GM21360 (cell line): ENCODE measurements at regions not wholly inside any gene's neighbourhood (a gene's known extent, or its start where the extent isn't known, plus 50 kb on each side); places are given as distances from the start of the nearest gene placed in this dataset.

Experiments
- ATAC-seq: cut with Tn5 transposase; IDR thresholded peaks from one replicate; pipeline ENCODE4 v1.9.1; 2021; ENCODE audit warnings: mild to moderate bottlenecking, moderate library complexity; ENCODE audit not compliant: unreplicated experiment

DNA sequence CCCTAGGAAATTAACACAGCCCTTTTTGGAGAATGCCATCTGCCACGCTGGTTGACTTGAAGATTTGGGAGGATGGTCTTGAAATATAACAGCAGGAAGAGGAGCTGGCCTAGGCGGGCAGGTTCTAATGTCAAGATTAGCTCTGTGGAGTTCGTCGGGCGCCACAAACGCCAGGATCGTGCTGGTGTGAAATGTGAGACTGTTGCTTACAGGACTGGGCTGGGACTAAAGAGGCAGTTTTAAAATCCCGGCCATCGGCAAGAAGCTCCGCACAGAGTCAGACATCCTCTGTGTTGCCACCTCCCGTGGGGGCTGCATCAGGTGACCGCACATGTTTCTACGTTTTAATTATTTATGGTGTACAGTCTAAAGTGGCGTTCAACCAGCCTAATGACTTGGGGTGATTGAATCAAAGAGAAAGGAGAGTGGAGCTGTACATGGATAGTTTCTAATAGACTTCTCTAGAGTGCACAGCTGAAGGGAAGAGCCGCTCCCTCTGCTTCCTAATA lies 99.4 kb upstream of the BCL11A start:
- ATAC-seq, result no peak

DNA sequence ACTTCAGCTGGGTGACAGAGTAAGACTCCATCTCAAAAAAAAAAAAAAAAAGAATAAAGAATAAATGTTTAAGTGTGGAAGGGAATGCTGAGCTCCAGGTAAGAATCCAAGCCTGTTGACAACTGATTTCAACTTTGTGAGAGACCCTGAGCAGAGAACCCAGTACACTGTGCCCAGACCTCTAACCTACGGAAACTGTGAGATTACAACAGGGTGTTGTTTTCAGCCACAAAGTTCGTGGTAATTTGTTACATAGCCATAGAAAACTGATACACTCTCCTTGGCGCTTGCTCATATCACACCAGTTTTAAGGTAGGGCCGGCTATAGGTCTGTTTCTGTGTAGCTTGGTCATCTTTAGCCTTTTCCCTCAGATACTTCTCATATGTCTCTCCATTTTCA lies 98.4 kb upstream of the PAPOLG start:
- ATAC-seq, result no peak

DNA sequence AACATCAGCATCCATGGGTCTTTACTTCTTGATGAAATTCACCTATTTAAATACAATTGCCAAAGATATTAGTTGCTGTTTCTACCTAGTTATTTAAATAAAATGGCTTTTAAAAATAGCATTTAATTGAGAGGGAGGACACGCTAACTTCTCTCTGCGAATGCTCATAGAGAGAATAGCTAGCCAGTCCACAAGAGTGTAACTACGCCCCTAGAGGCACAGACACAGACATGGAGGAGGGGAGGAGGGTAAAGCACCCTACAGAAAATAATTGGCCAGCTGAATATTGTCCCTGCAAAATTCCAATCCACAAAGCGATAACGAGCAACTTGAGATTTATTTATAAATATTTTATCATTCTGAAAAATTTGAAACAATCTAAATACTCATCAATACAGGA lies 97.0 kb upstream of the PAPOLG start:
- ATAC-seq, result no peak

DNA sequence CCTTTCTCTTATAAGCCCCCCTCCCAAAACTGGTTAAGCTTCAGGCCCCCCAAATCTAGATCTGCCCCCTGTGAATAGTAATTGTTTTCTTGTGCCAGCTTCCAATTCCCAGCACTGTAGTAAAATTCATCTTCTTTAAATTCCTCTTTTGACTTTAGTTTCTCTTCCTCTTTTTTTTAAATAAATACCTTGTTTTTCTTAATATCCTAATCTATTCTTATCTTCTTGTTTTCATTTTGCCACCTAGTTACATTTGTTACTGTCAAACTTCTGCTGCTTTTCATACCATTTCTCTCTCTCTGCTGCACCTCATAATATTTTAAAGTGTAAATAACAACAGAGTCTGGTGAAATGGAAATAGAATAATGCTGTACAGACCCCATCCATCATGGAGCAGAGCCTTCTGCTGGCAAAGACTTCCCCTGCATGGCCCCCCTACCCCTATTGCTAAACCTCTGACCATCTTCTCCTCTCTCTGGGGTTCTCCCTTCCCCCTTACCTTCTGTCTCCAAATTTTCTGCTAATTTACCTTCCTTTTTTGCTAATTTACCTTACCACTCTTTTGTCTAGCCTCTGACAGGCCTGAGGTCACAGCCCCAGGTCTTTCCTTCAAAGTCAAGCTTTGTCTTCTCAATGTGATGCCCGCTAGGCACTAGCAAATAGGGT lies 94.9 kb upstream of the PAPOLG start:
- no peak for ATAC-seq

DNA sequence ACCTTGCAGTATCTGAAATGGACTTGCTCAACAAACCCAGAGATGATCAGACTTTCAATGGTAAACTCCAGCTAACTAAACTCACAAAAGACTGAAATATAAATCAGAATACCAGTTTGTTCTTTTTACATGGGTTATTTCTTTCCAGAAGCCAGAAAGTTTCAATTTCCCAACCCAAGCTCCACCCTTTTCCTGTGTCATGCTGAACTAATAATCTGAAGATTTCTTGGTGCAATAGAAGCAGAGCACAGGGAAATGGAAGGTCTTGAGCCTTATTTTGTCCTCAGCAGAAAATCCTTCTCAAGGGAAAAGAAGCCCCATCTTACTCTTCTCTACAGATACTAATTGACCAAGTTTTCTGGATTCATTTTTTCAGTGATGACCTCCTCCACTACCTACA lies 93.3 kb upstream of the PAPOLG start:
- no peak for ATAC-seq

DNA sequence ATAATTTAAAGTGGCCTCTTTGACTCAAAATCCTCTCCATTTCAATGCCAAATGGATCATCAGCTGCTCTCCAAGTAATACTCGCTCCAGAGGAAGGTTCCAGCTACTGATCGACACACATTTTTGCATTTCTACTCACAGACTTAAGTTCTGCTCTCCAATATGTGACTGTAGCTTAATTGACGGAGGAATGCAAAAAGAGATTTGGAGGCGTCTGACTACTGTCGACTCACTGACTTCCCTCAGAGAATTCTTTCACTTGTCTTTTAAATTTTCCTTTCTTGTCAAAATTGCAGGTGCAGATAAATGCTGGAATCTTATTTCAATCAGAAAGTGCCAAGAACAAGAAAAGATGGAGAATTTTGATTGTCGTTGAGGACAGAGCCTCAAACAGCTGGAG lies 84.1 kb upstream of the PAPOLG start:
- ATAC-seq, result no peak

DNA sequence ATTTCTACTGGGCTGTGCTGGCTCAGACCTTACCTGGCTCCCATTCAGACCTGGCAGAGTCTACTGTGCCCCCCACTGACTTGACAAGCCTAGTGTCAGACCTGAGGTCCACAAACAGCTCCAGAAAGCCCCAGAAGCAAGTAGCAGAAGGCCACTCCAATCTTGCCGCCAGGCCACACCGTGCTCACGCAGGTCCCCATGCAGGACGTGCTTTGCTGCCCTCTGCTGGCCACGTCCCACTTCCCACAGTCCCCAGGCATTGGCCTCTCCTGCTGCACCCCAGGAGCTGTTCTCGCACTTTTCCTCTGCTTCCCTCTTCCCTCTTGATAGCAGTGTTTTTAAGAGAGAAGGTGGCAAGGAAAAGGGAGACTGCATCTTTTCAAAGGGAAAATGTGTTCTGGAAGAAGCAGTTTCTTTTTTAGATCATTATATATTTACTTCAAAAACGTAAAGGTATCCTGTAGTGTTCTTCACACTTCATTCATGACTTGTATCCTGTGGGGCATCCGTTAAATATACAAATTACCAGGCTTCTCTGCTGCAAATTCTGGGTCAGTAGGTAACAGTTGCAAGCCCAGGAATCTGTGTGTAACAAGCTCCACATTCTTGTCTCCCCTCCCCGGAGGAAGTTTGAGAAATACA lies 81.4 kb upstream of the PAPOLG start:
- ATAC-seq, result peak; percentile 97

DNA sequence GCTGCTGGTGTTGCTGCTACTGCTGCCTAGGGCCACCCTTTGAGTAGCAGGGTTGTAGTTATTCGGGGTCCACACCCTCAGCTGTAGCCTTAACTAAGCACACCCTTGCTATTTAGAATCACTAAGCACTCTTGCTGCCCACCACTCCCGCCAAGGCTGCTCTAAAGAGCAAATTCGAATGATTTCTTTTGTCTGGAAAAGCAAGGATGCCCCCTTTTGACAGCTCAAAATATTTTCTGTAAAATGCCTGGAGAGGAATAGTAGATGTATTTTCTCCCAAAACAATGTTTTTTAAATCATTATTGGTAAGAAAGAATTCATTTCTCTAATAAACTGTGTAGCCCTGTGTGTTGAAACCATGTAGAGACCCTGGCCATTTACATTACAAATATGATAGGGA lies 80.8 kb upstream of the PAPOLG start:
- no peak for ATAC-seq

DNA sequence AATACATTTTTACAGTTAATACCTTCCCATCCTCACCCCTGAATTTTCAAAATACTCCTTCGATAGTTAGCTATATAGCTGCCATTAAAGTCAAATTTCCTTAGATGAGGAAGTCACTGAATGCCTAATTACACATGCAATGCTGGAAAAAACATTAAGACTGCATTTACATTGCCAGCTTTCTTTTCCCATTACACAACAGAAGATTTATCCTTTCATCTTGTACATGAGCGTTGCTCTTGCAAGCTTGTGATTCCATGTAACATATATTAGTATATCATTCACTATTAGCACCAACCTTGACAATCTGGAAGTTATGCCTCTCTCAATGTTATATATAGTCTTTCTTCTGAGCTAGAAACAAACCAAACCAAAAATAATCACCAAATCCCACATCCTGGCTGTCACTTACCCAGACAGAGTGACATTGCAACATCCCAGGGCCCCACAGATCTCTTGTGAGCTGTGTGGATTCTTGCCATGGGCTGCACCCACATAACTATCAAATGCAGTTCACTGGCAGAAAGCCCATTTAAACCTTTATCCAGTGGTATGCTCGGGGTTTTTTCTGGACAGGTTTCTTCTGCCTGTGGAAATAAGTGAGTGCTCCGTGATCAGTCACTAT lies 79.2 kb upstream of the PAPOLG start:
- no peak for ATAC-seq

DNA sequence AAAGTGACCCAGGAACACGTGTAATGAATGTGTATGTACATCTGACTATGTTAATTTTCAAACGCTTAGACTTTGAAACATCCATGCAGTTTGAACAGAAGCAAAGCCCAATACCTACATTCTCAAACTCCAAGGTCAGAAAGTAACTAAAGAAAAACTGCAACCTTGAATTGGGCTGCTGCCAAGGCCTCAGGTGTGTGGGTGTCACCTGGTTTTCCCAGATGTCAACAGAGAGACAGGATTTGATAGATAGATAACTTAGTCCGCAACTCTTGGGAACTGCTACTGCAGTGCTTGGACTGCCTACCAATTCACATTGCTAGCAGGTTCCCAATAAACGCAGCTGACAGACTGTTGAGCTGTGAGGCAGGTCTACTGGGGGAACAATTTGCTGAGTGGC lies 78.7 kb upstream of the PAPOLG start:
- no peak for ATAC-seq

DNA sequence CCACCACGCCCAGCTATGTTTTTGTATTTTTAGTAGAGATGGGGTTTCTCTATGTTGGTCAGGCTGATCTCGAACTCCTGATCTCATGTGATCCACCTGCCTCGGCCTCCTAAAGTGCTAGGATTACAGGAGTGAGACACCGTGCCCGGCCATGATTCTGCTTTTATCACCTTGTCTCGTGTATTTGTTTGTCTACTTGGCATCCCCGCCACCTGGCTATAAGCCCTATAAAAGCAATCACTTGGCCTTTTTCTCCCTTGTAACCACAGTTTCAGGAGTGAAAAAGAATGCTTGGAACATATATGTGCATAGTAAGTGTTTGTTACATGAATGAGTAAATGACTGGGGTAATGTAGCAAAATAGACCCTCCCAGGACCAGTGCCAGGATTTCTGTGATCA lies 77.5 kb upstream of the PAPOLG start:
- no peak for ATAC-seq

DNA sequence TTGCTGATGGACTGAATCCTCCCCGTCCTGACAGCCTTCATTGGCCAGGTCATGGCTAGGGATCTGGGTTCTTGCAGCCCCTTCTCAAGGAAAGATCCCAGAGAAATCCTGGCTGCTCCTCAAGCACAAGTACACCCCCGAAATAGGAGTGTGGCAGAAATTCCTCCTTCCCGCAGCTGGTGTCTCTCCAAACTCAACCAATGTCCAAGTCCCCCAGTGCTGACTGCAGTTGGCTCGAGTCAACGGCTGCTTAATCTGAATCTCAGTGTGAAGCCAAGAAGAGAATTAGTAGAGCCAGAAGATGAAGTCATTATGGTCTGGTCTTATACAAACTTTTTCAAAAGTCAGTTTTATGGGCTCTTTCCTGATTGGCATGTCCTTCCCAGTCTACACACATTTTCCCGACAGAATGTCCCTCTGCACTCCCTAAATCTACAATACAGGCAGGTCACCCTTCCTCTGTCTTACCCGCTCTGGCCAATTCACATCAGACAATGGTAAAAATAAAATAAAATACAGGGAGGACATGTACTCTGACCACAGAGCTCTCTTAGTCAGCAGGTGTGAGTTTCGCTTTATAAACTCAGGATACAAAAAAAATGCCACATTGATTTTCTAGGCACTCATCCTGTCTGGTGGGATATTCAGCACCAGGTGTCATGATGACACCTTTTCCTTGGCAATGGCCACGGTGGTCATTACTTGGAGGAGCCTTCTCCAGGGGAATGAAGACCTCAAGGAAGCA lies 76.9 kb upstream of the PAPOLG start:
- ATAC-seq, result no peak

DNA sequence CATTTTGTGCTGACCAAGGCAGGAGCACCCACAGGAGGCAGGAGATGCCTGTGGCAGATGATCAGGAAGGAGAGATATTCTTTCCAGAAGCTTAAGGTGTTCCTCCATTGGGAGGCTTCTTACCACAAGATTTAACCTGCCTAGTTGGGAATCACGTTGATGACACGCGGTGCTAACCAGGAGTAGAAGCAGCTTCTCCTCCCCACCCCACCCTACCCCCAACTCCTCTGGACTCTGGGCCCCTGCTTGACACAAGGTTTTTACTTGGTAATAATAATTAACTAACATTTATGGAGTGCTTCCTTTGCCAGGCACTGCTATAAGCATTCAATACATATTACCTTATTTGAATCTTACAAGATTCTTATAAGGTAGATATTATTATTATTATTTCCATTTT lies 62.5 kb upstream of the PAPOLG start:
- no peak for ATAC-seq

DNA sequence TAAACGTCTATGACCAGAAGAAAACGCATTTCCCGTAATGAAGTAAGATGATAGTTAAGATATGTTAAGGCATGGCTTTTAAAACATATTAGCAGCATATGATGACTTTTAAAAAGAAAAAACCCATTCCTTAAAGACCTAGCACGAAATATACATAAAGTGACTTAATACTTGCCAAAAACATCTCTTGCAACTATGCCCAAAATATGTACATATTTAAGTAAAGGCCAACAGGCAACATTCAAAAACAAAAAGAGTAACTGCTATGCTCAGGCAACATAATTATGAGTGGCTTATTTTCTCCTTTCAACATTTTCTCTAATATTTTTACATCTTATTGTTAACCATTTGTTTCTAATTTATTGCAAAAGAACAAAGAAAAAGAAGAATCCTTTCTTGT lies 60.3 kb upstream of the PAPOLG start:
- ATAC-seq, result no peak

DNA sequence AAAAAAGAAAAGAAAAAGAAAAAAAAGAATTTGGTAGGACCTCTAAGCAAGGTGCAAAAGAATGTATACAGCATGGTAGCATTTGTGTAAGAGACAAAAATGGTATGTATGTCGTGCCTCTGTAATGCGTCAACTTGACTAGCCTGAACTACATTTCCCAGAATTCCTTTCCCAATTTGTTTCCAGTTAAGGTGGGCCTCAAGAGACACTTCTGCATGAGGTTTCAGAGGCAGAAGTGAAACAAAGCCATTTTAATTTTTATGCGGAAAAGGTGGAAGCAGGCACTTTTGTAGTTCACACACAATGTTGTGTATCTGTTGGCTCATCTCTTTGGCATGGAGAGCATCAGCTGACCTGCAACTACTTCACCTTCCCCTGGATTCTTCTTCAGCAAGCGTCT lies 56.5 kb upstream of the PAPOLG start:
- no peak for ATAC-seq

DNA sequence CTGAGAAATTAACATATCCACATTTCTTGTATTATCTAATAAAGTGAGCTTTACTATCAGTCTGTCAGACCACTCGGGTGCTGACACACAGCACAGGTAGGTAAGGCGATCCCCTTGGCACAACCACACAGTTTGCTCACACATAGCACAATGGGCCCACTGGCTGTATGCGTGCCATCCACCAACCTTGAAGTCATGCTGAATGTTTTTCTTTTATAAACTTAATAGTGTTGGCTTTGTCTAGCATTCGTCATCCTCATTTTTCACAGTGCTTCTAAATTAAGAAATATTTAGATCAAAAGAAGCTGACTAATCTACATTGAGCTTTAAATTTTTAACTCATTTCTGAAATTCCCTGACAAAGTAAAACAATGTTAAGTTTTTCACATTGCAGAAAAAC lies 50.0 kb upstream of the PAPOLG start:
- ATAC-seq, result no peak
